Neural progenitor cell (in vitro differentiated cells): ENCODE measurements at regions not wholly inside any gene's neighbourhood (a gene's known extent, or its start where the extent isn't known, plus 50 kb on each side); places are given as distances from the start of the nearest gene placed in this dataset.

Experiments used
- CTCF ChIP-seq: fragments of 200-600 bp; sonication (generic); IDR thresholded peaks from 2 replicates; pipeline ENCODE4 v1.5.1; 2017; ENCODE audit warnings: antibody characterized with exemption, mild to moderate bottlenecking
- EZH2 ChIP-seq: fragments of 200-600 bp; sonication (generic); IDR thresholded peaks from 2 replicates; pipeline ENCODE4 v1.6.1; 2017; ENCODE audit warnings: antibody characterized with exemption, mild to moderate bottlenecking, moderate library complexity

GRCh38 chr19:20359933-20360720, 193.1 kb downstream of the ZNF486 start:
- TF ChIP-seq CTCF: peak; percentile 63
- TF ChIP-seq EZH2: no peak
